Activated CD4-positive, CD25-positive, alpha-beta regulatory T cell (primary cell): ENCODE measurements at regions not wholly inside any gene's neighbourhood (a gene's known extent, or its start where the extent isn't known, plus 50 kb on each side); places are given as distances from the start of the nearest gene placed in this dataset.
A peak's percentile ranks its signal among the peaks of the same experiment; 100 is the strongest.

ENCODE experiments used
- DNase-seq, 4 experiments: peaks; one replicate each; lab custom pipeline; 2025; lab: John Stamatoyannopoulos, UW

DNA sequence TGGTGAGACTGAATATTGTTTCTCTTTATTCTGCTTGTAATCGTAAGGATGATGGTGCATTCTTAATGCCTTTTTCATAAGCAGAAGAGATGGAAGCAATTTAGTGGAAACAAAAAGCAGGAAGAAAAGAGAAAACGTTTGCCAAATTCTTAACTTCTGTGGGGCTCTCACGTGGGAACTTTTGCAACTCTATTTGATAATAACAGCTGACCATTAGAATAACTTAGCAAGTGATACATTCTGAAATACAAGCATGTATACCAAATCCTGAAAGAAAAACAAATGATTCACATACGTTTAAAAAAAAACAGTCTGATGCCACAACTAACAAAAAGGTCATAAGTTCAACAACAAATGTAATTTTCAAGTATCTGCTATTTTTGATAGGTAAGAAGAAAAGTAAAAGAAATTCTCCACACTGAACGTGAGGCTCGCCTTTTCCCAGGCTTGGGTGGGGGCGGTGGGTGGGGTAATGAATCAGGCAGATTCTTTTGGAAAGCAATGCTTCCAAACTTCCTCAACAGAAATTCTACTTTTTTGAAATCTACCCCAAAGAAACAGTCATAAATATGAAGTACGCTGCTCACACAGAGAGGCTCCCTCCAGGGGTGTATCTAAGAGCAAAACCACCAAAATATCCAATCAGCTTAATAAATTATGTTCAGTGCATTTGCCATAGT is 446.2 kb upstream of the MGMT start:
- DNase-seq = no peak

GRCh38 chr10:129021594-129022304 is 445.3 kb upstream of the MGMT start:
- no peak for DNase-seq

GRCh38 chr10:129023082-129023481 is 444.0 kb upstream of the MGMT start:
- no peak for DNase-seq

DNA sequence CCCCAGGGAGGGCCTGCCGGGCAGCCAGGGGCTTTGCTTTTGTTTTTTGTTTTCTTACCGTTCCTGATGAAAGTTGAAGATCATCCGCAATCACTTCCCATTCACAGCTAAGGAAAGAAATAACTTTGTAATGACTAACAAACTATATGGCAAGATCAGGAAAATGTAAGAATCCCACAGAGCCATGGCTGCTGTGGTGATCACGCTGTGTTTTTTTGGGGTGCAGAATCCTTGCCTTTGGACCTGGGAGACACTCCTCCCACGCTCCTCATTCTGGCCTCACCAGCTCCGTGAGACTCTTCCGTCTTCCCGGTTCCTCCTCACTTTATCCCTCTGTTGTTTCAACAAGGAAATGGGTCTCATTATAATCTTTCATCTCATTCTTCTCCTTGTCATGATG is 443.0 kb upstream of the MGMT start:
- no peak for DNase-seq

- no peak for DNase-seq
Observed at GRCh38 chr10:129025787-129026186, 441.3 kb upstream of the MGMT start.

DNA sequence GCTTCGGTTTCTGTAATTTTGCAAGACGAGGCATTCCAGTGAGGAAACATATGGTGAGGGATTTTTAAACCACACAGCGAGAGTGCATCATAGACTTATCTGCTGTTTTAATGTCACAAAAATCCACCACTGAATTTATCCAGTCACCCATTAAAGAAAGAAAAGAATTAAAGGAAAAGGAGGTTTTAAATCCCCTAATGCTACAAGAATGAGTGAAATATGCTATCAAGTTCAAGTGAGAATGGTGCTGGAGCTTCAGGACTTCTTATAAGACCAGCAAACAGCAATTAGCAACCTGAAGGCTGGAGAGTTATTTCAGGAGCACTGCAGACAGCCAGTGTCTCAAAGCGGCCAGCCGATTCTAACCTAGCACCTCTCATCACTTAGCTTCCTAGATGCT is 439.1 kb upstream of the MGMT start:
- DNase-seq = no peak

DNA sequence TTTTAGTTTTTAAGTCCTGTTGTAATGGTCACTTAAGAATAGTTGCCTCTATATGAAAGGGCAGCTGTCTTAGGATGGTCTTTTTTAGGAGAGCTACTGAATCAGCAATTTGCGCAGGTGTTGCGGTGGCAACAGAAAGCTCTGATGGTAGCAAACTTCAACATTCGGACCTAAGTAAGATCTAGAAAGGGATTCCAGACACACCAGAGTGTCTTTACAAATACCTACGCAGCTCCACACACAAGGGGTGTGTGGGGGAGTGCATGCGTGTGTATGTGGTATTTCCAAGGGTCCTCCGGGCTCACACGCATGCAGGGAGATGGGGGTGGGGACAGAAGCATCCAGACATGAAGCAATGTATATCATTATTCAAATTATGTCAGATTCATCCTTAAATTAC is 438.6 kb upstream of the MGMT start:
- DNase-seq = no peak

GRCh38 chr10:129029051-129029450 is 438.0 kb upstream of the MGMT start:
- DNase-seq = no peak

DNA sequence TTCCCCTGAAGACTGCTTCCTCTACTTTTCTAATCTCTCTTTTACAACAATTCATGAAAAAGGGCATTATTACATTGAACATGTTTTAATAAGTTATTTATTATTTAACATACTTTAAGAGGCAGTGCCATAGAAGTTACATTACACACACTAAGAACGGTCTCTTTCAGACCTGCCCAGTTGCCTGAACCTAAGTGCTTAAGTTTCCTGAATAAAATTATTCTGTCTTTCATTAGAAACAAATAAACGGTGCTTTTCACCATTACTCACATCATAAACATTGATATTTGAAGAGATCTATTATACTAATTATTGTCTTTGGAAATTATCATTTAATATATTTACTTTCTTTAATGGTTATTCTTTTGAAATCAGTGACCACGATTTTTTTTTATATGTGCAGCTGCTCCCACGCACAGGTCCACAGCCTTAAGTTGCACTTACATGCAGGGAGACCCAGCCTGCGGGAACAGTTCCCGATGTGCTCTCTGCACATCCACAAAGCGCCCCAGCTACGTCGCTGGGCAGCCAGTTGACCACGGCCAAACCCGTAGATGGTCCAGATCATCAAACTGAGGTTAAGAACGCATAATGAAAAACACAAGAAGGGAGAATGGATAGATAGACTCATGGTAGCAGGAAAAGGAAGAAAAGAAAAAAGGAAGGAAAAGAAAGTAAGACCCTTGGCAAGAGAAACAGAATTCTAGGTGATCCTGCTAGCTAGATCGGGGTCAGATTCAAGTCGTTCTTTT is 437.0 kb upstream of the MGMT start:
- DNase-seq = no peak

DNA sequence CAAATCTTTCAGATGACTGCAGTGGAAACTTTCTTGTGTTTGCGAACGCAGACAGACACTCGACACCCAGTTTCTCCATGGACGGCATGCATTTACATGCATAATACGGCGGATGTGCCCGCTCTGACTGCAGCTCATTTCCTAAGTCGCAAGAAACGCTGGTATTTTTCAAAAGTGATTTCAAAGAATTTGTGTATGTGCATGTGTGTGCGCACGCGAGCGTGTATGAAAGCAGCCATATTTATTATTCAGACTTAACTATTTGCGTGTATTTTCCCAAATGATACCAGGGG is 436.5 kb upstream of the MGMT start:
- DNase-seq = no peak

DNA sequence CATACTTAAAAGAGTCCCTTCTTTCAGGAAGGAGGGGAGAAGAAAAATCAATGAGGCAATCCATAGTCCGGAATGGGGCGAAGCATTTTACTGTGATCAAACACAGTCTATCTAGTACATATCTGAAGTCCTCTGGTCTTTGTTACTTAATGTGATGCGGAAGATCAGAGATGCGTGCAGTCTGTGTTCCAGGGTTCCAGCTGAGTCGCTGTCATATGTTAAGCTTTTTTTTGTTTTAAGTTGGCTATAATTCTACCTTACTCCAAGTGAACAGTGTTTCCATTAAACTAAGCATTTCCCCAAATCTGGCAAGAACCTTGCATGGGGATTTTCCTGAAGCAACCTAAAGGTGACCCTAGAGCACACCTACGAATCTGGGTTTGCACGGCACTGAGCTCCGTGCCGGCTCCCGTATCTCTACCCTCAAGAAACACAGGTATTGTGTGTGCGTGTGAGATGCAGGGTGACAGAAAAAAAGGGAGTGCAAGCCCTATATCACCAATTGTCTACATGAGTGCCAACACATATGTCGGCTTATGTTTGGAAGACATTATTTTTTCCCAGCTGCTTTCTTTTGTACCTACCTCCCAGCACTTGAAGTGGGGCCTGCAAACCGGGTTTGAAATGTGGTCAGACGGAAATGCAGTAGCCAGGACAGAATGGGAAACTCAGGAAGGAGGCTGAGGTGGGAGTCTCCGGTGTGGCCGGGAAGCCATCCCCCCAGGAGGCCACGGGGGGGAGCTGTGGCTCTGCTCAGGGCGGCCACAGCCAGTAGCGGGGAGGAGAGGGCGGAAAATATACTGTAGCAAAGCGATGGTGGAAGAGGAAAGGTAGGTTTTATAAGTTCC is 435.8 kb upstream of the MGMT start:
- peak; percentile 13 to 49 (median 26) for DNase-seq

- no peak for DNase-seq
Observed at GRCh38 chr10:129031844-129032150, 435.2 kb upstream of the MGMT start.

DNA sequence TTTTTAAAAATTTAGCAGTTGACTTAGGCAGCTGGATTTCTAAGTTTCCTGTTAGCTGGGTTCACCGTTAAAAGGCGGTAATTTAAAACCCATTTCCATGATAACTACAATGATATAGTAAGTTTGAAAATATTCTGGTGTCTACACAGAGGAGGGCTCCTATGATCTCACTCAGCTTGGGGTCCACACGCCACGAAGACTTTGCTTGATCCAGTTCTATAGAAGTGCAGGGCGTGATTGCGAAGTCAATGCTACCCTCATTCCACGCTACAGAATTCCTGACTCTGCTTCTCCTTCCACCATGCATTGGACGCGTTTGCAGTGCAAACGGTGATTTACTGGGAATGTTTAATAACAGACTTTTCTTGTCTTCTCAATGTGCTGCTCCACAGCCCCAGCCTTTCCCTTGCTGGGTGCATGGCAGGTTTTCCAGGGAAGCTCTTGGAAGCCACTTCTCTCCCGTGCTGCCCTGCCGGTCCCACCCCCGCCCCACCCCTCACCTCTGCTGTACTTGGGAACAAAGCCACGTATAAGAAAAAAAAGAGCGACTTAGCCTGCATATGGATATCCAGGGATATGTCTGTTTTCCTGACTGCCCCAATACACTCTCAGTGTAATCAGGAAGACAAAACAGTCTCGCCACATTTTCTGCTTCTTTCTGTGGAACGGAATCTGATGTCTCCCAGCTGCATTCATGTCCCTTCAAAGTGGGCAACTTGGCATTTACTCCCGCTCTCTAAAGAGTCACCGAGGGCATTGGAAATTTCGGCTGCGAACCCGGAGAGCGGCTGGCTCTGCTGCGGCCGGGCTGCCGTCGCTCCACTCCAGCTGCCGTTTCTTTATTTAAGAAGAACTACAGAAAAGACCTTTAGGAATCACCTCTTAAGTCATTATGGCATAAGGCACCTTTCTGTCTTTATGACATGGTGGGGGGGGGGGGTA is 434.4 kb upstream of the MGMT start:
- no peak for DNase-seq

DNA sequence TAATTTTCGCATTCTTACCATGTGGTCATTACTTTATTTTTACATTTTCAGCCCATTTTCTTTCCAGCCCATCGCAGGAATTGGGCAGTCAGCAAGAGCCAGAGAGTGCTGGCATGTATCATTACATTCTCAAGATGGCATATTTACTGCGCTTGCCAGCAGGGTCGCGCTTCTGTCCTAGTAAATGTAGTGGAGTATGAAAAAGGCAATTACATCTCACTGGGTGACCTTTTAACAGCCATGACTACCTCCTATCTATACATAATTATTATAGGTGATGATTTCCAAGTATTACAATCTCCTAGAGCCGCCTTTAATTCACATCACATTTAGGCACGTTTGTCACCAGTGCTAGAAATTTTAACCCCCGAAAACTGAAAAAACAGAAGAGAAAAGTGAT is 433.7 kb upstream of the MGMT start:
- DNase-seq = no peak

- no peak for DNase-seq
Observed at GRCh38 chr10:129033790-129034272, 433.2 kb upstream of the MGMT start.

GRCh38 chr10:129035052-129035827 is 431.8 kb upstream of the MGMT start:
- peak in 2 of 4 experiments; percentile 51 to 54 for DNase-seq

DNA sequence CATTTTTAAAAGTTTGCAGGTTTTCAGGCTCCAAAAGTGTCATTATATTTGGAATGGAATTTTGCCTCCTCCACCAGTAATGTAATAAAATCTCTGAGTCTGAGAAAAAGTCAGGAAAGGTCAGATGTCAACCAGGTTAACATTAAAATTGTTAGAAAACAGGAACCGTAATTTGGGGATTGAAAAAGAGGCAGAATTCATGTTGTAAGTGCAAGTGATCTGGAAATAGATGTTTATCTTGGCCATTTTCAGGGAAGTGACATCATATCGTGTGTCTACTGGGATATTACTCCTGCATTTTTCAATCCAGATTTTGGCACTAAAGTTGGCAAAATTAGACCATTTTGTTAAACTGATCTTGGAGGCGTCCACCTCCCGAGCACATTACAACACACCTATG is 428.5 kb upstream of the MGMT start:
- no peak for DNase-seq

GRCh38 chr10:129039406-129040370 is 427.4 kb upstream of the MGMT start:
- no peak for DNase-seq

GRCh38 chr10:129040377-129040776 is 426.7 kb upstream of the MGMT start:
- no peak for DNase-seq
